HG03575 (cell line): ENCODE measurements at regions not wholly inside any gene's neighbourhood (a gene's known extent, or its start where the extent isn't known, plus 50 kb on each side); places are given as distances from the start of the nearest gene placed in this dataset.

Experiments
- ATAC-seq: cut with Tn5 transposase; IDR thresholded peaks from one replicate; pipeline ENCODE4 v1.9.1; 2021; ENCODE audit not compliant: unreplicated experiment, insufficient number of reproducible peaks, low FRiP score; ENCODE audit errors: extremely low read depth

- ATAC-seq, result no peak
Measured at GRCh38 chr18:41763361-41763760, 191.7 kb upstream of the PIK3C3 start.

DNA sequence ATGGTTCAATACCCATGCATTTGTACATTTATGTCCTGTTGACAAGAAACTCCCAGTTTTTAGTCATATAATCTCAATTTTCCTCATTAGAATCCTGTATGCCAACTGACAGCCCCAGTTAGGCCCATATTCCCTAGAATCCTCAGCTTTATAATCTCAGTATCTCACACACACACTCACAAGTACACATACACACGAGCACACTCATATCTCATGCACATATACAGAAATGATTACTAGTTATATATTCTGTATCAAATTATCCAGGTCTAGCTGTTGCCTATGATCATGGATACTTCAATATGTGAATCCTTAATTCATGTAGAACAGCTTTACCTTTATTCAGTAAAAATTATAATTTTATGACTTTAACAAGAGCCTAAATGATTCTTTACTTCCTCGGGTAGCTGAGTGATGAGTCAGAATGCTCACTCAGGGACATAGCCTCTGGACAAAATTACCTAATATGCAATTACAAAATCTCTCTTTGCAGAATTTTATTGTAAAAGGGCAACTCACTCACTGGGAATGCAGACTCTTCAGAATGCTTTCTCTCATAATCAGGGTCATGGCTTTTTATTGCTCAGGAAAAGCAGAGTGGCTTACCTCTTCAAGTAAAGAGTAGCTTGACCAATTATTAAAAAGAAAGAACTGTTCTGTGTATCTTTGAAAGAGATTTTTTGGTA, 193.6 kb upstream of the PIK3C3 start:
- ATAC-seq, result no peak

- ATAC-seq, result no peak
Measured at GRCh38 chr18:41758534-41758933, 196.5 kb upstream of the PIK3C3 start.

DNA sequence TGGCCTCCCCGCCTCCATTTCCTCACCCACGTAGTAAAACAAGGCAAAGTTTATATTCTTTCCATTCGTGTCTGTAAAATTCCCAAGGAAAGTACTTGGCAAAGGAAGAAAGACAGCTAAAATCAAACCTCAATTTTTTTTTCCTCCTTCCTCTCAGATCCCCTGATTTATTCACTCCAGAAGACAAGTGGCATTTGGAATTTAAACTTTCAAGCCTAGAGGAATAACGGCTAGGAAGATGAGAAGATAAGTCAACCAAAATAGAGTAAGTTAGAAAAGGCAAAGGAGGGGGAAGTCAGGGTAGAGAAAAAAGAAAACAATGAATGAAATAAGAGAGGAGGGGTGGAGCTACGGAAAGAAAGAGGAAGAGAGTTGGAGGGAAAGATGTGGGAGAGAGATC, 198.9 kb upstream of the PIK3C3 start:
- ATAC-seq, result no peak

GRCh38 chr18:41754332-41754731, 200.7 kb upstream of the PIK3C3 start:
- ATAC-seq, result no peak

DNA sequence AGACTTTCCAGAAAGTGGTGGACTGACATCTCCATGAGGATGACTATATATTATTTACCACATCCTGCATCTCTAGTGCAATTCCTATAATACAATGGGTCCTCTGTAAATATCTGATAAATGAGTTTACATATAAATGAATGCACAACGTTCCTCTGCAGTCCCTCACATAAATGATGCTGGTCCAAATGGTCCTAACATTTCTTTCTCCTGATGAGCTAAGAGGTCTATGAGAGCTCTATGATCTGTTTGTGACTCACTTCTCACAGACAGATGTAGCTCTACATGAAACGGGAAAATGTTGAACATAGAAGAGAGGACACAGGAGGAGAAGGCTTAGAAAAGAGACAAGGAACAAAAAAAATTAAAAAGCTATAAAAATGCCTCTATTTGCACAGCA, 201.2 kb upstream of the PIK3C3 start:
- no peak for ATAC-seq

GRCh38 chr18:41752826-41753225, 202.2 kb upstream of the PIK3C3 start:
- ATAC-seq, result no peak

GRCh38 chr18:41751652-41752051, 203.4 kb upstream of the PIK3C3 start:
- no peak for ATAC-seq

DNA sequence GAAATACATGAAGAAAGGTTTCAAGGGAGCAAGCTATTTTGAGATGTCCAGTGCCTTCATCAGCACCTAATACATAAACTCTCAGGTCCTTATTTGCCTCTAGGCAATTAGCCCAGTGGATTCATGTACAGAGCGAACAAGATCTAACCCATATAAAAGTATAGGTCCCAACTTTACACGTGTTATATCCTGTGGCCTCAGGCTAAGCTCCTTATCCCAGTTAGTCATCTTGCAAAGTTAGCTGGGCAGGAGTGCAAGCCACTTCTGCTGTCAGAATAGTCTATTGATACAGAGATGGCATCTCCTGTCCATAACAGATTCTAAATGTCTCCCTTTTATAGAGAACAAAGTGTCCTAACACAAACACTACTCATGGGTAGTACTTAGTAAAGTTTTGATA, 203.9 kb upstream of the PIK3C3 start:
- no peak for ATAC-seq

- ATAC-seq, result no peak
Measured at GRCh38 chr18:41747723-41748242, 207.3 kb upstream of the PIK3C3 start.

- no peak for ATAC-seq
Measured at GRCh38 chr18:41745166-41746049, 209.6 kb upstream of the PIK3C3 start.

- ATAC-seq, result no peak
Measured at GRCh38 chr18:41744421-41745030, 210.5 kb upstream of the PIK3C3 start.

GRCh38 chr18:41737218-41737617, 217.8 kb upstream of the PIK3C3 start:
- ATAC-seq, result no peak

DNA sequence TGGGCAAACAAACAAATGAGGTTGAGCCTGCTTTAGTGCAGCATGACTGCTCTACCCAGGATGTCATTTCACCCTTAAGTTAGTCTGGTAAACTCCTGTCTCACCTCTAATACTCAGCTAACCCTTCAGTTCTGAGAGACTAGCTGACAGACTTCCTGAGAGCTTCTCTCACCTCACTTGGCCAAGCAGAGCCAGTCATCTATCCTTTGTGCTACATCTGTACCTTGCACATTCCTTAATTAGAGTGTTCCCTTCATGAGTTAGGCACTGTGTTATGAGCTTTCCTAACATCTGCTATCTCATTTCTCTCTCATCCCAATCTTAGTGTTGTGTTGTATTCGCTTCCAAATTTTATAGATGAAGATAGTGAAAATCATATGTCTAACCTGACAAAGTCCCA, 220.1 kb upstream of the PIK3C3 start:
- ATAC-seq, result no peak

DNA sequence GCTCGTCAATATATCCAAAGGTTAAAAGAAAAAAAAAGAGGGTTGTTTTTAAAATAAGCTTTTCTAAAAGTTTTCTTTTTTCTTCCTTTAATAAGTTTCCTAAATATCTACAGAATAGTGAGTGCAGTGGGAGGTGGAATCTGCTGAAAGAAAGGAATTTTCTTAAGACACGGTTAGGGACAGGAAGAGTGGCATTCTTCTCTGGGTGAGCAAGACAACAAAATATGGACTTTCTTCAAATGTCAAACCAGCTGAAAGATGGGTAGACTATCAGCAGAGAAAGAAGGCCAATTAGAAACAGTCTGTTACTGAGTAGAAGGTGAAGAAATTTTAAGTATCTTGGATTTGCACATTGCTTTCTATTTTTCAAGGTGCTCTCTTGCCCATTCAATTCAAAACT, 222.7 kb upstream of the PIK3C3 start:
- no peak for ATAC-seq

DNA sequence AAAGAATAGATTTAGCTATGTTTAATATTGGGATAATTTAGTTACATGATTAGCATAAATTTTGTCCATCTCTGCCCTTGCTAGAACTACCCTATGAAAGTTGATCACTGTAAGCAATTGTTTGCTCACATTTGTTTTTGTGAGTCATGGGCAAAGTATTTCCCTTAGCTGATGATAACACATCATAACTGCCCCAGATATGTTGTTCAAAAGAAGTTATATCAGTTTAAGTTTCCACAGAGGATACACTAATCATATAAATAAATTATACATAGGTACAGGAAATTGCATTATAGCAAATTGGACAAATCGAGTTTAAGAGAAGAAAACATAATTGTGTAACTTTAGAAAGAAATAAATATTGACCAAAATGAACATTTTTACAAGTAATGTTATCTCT, 223.2 kb upstream of the PIK3C3 start:
- no peak for ATAC-seq

DNA sequence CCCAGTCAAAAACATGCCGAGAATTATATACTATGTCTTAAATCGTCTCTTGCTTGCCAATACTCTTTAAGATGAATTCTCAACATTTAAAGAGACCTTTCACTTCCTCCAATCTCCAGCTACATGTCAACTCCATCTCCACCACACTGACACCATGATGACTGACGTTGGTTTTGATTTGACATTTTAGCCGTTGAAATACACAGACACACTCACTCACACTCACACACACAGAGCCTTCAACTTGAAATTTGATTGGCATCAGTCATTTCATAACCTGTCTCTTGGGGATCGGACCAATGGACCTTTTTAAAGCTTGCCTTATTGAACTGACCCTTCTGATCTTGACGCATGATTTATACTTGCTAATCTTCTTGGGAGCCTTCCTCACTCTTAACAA, 230.8 kb upstream of the PIK3C3 start:
- no peak for ATAC-seq

GRCh38 chr18:41721103-41721790, 233.8 kb upstream of the PIK3C3 start:
- no peak for ATAC-seq

GRCh38 chr18:41720226-41720625, 234.8 kb upstream of the PIK3C3 start:
- ATAC-seq, result no peak
